Mesendoderm (in vitro differentiated cells): ENCODE measurements at regions not wholly inside any gene's neighbourhood (a gene's known extent, or its start where the extent isn't known, plus 50 kb on each side); places are given as distances from the start of the nearest gene placed in this dataset.
"Not testable (repeated sequence)": the region's sequence is repeated elsewhere in the genome, so short reads cannot be mapped to it uniquely, and the experiment has no call there.

Experiments used
- DNase-seq: peaks from one replicate; pipeline ENCODE4 v3.0.0; 2013
- H2AK5ac ChIP-seq: 2 replicates; pipeline ENCODE4 v1.6.1; 2013; ENCODE audit warnings: low read length, inconsistent platforms
- H2BK120ac ChIP-seq: 2 replicates; pipeline ENCODE4 v1.6.1; 2013; ENCODE audit warnings: low read depth, mild to moderate bottlenecking, low read length, moderate library complexity, mixed read lengths
- H2BK15ac ChIP-seq: replicated peaks from 2 replicates; pipeline ENCODE4 v1.6.1; 2013; ENCODE audit warnings: low read depth, mild to moderate bottlenecking, moderate library complexity
- H2BK5ac ChIP-seq: 2 replicates; pipeline ENCODE4 v1.6.1; 2013; ENCODE audit warnings: low read length, inconsistent platforms
- H3K18ac ChIP-seq: 2 replicates; pipeline ENCODE4 v1.6.1; 2013; ENCODE audit warnings: mild to moderate bottlenecking, low read length, mixed read lengths
- H3K23ac ChIP-seq: one replicate; pipeline ENCODE4 v1.6.1; 2013; ENCODE audit warnings: low read length
- H3K27ac ChIP-seq: 2 replicates; pipeline ENCODE4 v1.5.1; 2013; ENCODE audit warnings: low read depth, mild to moderate bottlenecking, inconsistent platforms, low read length, moderate library complexity
- H3K27me3 ChIP-seq: 2 replicates; pipeline ENCODE4 v1.6.1; 2013; ENCODE audit warnings: low read length, control low read depth, mild to moderate bottlenecking, inconsistent platforms; ENCODE audit not compliant: insufficient read depth, poor library complexity
- H3K36me3 ChIP-seq: 2 replicates; pipeline ENCODE4 v1.6.1; 2013; ENCODE audit warnings: low read length, inconsistent platforms; ENCODE audit not compliant: control insufficient read depth, insufficient read depth
- H3K4ac ChIP-seq: one replicate; pipeline ENCODE4 v1.6.1; 2013; ENCODE audit warnings: low read depth, mild to moderate bottlenecking, low read length, moderate library complexity
- H3K4me1 ChIP-seq: 2 replicates; pipeline ENCODE4 v1.6.1; 2013; ENCODE audit warnings: low read depth, low read length, inconsistent platforms; ENCODE audit not compliant: control insufficient read depth
- H3K4me2 ChIP-seq: 2 replicates; pipeline ENCODE4 v1.6.1; 2013; ENCODE audit warnings: low read length
- H3K4me3 ChIP-seq: 2 replicates; pipeline ENCODE4 v1.5.1; 2013; ENCODE audit warnings: mild to moderate bottlenecking, low read length
- H3K56ac ChIP-seq: one replicate; pipeline ENCODE4 v1.6.1; 2013; ENCODE audit warnings: low read length
- H3K79me1 ChIP-seq: 2 replicates; pipeline ENCODE4 v1.6.1; 2013; ENCODE audit warnings: low read length, inconsistent platforms
- H3K79me2 ChIP-seq: 2 replicates; pipeline ENCODE4 v1.6.1; 2013; ENCODE audit warnings: mild to moderate bottlenecking, low read length; ENCODE audit not compliant: control insufficient read depth, insufficient read depth
- H3K9ac ChIP-seq: 2 replicates; pipeline ENCODE4 v1.6.1; 2013; ENCODE audit warnings: low read length, inconsistent platforms
- H4K5ac ChIP-seq: one replicate; pipeline ENCODE4 v1.6.1; 2013; ENCODE audit warnings: low read length
- H4K8ac ChIP-seq: one replicate; pipeline ENCODE4 v1.6.1; 2013; ENCODE audit warnings: low read depth, mild to moderate bottlenecking, control low read depth, low read length, moderate library complexity
- WGBS: extraction: QIAGEN DNeasy Blood & Tissue Kit; methylation state at CpG from one replicate; pipeline ENCODE4 v1.1.7; 2013; ENCODE audit warnings: low lambda C conversion rate, missing lambda C conversion rate; ENCODE audit not compliant: insufficient coverage; ENCODE audit errors: extremely low coverage; 5-methylcytosine and 5-hydroxymethylcytosine counted together

GRCh38 chr20:48371211-48371610 is 456.6 kb downstream of the PREX1 start:
- Histone ChIP-seq H3K9ac (no peak overlapping the region), H3K27ac (no peak overlapping the region), H3K79me1 (no peaks in the 10 kb centered on the region), H3K79me2 (no peaks in the 10 kb centered on the region), H3K23ac (no peak overlapping the region), H2BK15ac (no peak overlapping the region), H3K4me2 (no peak overlapping the region), H2BK5ac (no peak overlapping the region), H3K4ac (no peak overlapping the region), H3K4me1 (no peaks in the 10 kb centered on the region), H4K8ac (no peak overlapping the region), H2AK5ac (no peak overlapping the region), H2BK120ac (no peak overlapping the region), H4K5ac (no peak overlapping the region), H3K27me3 (no peaks in the 10 kb centered on the region), H3K4me3 (no peak overlapping the region), H3K36me3 (no peaks in the 10 kb centered on the region), H3K18ac (no peak overlapping the region), H3K56ac (no peak overlapping the region)
- DNase-seq = no peak
- no CpG with 5 or more reads among the region's 4 CpGs for WGBS

GRCh38 chr20:48368580-48369021 is 459.2 kb downstream of the PREX1 start:
- H2BK120ac ChIP-seq, H4K5ac ChIP-seq, DNase-seq, H3K18ac ChIP-seq, H2BK15ac ChIP-seq, H3K36me3 ChIP-seq, H4K8ac ChIP-seq, H2AK5ac ChIP-seq, H3K79me2 ChIP-seq, H3K79me1 ChIP-seq, H3K9ac ChIP-seq, H3K4me3 ChIP-seq, H2BK5ac ChIP-seq, H3K27ac ChIP-seq, H3K23ac ChIP-seq, H3K27me3 ChIP-seq, H3K4me2 ChIP-seq, H3K56ac ChIP-seq, H3K4me1 ChIP-seq, H3K4ac ChIP-seq: not testable (repeated sequence)
- no CpG with 5 or more reads among the region's 10 CpGs for WGBS

GRCh38 chr20:48367541-48368358 is 460.0 kb downstream of the PREX1 start:
- not testable (repeated sequence) for H2AK5ac ChIP-seq, H3K4me2 ChIP-seq, H3K4me3 ChIP-seq, H3K4me1 ChIP-seq, H3K9ac ChIP-seq, H2BK120ac ChIP-seq, H3K27me3 ChIP-seq, H4K5ac ChIP-seq, H3K79me2 ChIP-seq, H3K23ac ChIP-seq, H3K27ac ChIP-seq, DNase-seq, H3K79me1 ChIP-seq, H3K36me3 ChIP-seq, H3K4ac ChIP-seq, H2BK15ac ChIP-seq, H3K18ac ChIP-seq, H4K8ac ChIP-seq, H2BK5ac ChIP-seq, H3K56ac ChIP-seq
- no CpG with 5 or more reads among the region's 28 CpGs for WGBS

GRCh38 chr20:48366230-48366629 is 461.6 kb downstream of the PREX1 start:
- no peak overlapping the region for H2BK15ac ChIP-seq
- no peak overlapping the region for H3K9ac ChIP-seq
- no peak overlapping the region for H3K18ac ChIP-seq
- no peak overlapping the region for H3K4me2 ChIP-seq
- no peaks in the 10 kb centered on the region for H3K4me1 ChIP-seq
- WGBS = no CpG with 5 or more reads among the region's 5 CpGs
- H3K27me3 ChIP-seq = no peaks in the 10 kb centered on the region
- H3K4me3 ChIP-seq = no peak overlapping the region
- no peak overlapping the region for H3K4ac ChIP-seq
- no peak overlapping the region for H3K27ac ChIP-seq
- H3K56ac ChIP-seq = no peak overlapping the region
- H3K36me3 ChIP-seq = no peaks in the 10 kb centered on the region
- no peak for DNase-seq
- H2BK5ac ChIP-seq = no peak overlapping the region
- H2BK120ac ChIP-seq = no peak overlapping the region
- no peak overlapping the region for H4K8ac ChIP-seq
- H4K5ac ChIP-seq = no peak overlapping the region
- H3K79me2 ChIP-seq = no peaks in the 10 kb centered on the region
- no peaks in the 10 kb centered on the region for H3K79me1 ChIP-seq
- no peak overlapping the region for H3K23ac ChIP-seq
- H2AK5ac ChIP-seq = no peak overlapping the region

GRCh38 chr20:48364688-48365421 is 462.9 kb downstream of the PREX1 start:
- no peak for DNase-seq
- H2BK15ac ChIP-seq = no peak overlapping the region
- no peak overlapping the region for H4K5ac ChIP-seq
- H2AK5ac ChIP-seq = no peak overlapping the region
- H3K56ac ChIP-seq = no peak overlapping the region
- H4K8ac ChIP-seq = no peak overlapping the region
- no CpG with 5 or more reads among the region's 11 CpGs for WGBS
- no peak overlapping the region for H3K4me3 ChIP-seq
- H2BK5ac ChIP-seq = no peak overlapping the region
- no peaks in the 10 kb centered on the region for H3K4me1 ChIP-seq
- H3K27me3 ChIP-seq = no peaks in the 10 kb centered on the region
- no peak overlapping the region for H3K9ac ChIP-seq
- H3K79me2 ChIP-seq = no peaks in the 10 kb centered on the region
- H3K36me3 ChIP-seq = no peaks in the 10 kb centered on the region
- H3K23ac ChIP-seq = no peak overlapping the region
- H3K4me2 ChIP-seq = no peak overlapping the region
- no peak overlapping the region for H3K27ac ChIP-seq
- no peak overlapping the region for H3K4ac ChIP-seq
- no peaks in the 10 kb centered on the region for H3K79me1 ChIP-seq
- no peak overlapping the region for H2BK120ac ChIP-seq
- no peak overlapping the region for H3K18ac ChIP-seq
